ENCODE measurements at regions not wholly inside any gene's neighbourhood (a gene's known extent, or its start where the extent isn't known, plus 50 kb on each side); places are given as distances from the start of the nearest gene placed in this dataset.
"Not testable (repeated sequence)": the region's sequence is repeated elsewhere in the genome, so short reads cannot be mapped to it uniquely, and the experiment has no call there.

- Histone ChIP-seq H3K4me3 (ENCODE audit: low read depth, low read length, poor library complexity, severe bottlenecking) (peak overlapping the region; percentile 57), H3K9me2 (ENCODE audit: low read depth, low read length) (no peaks in the 10 kb centered on the region), H3K27me3 (ENCODE audit: insufficient read depth, low read length) (no peaks in the 10 kb centered on the region), H3K79me2 (ENCODE audit: insufficient read depth, low read length) (no peaks in the 10 kb centered on the region), H3K9ac (ENCODE audit: low read length) (peak overlapping the region; percentile 60), H3F3A (ENCODE audit: insufficient read depth, low read length) (peaks cover 8% of the 10 kb centered on the region; the same call in 1 of the 2 replicates), H3K4me2 (ENCODE audit: low read length) (peak overlapping the region; percentile 71), H3K4me1 (ENCODE audit: insufficient read depth, low read length, severe bottlenecking) (peaks cover 55% of the 10 kb centered on the region), H3K27ac (ENCODE audit: low read depth, low read length, poor library complexity, severe bottlenecking) (peak overlapping the region; percentile 93), H3K9me3 (ENCODE audit: low read length) (no peaks in the 10 kb centered on the region), H4K20me1 (ENCODE audit: insufficient read depth, low read length) (no peaks in the 10 kb centered on the region), H2AFZ (ENCODE audit: low read length) (no peak overlapping the region), H3K36me3 (ENCODE audit: insufficient read depth, low read length) (no peaks in the 10 kb centered on the region)
- TF ChIP-seq, protein P1, sequence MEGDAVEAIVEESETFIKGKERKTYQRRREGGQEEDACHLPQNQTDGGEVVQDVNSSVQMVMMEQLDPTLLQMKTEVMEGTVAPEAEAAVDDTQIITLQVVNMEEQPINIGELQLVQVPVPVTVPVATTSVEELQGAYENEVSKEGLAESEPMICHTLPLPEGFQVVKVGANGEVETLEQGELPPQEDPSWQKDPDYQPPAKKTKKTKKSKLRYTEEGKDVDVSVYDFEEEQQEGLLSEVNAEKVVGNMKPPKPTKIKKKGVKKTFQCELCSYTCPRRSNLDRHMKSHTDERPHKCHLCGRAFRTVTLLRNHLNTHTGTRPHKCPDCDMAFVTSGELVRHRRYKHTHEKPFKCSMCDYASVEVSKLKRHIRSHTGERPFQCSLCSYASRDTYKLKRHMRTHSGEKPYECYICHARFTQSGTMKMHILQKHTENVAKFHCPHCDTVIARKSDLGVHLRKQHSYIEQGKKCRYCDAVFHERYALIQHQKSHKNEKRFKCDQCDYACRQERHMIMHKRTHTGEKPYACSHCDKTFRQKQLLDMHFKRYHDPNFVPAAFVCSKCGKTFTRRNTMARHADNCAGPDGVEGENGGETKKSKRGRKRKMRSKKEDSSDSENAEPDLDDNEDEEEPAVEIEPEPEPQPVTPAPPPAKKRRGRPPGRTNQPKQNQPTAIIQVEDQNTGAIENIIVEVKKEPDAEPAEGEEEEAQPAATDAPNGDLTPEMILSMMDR (IDR thresholded peaks at IDR 0.05; ENCODE audit: low read length) = no peak
- no peak for TF ChIP-seq EZH2 (IDR thresholded peaks at IDR 0.05; ENCODE audit: borderline replicate concordance, low read length)
These were observed 53.2 kb upstream of the CFAP126 start for GRCh38 chr1:161420763-161421455.

- not testable (repeated sequence) for H3K4me3 ChIP-seq (ENCODE audit: low read depth, low read length, poor library complexity, severe bottlenecking); H3F3A ChIP-seq (ENCODE audit: insufficient read depth, low read length); H3K27me3 ChIP-seq (ENCODE audit: insufficient read depth, low read length); H4K20me1 ChIP-seq (ENCODE audit: insufficient read depth, low read length); H3K9me2 ChIP-seq (ENCODE audit: low read depth, low read length); H2AFZ ChIP-seq (ENCODE audit: low read length); H3K9me3 ChIP-seq (ENCODE audit: low read length); H3K79me2 ChIP-seq (ENCODE audit: insufficient read depth, low read length); H3K4me2 ChIP-seq (ENCODE audit: low read length); H3K36me3 ChIP-seq (ENCODE audit: insufficient read depth, low read length); H3K9ac ChIP-seq (ENCODE audit: low read length)
- Histone ChIP-seq H3K4me1 (ENCODE audit: insufficient read depth, low read length, severe bottlenecking) (peaks cover 39% of the 10 kb centered on the region), H3K27ac (ENCODE audit: low read depth, low read length, poor library complexity, severe bottlenecking) (peak overlapping the region; percentile 5)
These were observed 49.9 kb upstream of the CFAP126 start for GRCh38 chr1:161417536-161417935.

All from OCI-LY1 (cell line).